ENCODE measurements at regions not wholly inside any gene's neighbourhood (a gene's known extent, or its start where the extent isn't known, plus 50 kb on each side); places are given as distances from the start of the nearest gene placed in this dataset.

GRCh38 chr6:147861696-147862095 lies 353.2 kb downstream of the SAMD5 start:
- TF ChIP-seq POLR2A (IDR thresholded peaks at IDR 0.05; ENCODE audit: low read depth, low read length) (no peak), POLR2AphosphoS5 (IDR thresholded peaks at IDR 0.05; ENCODE audit: low read depth, low read length) (no peak), TAF1 (IDR thresholded peaks at IDR 0.05; ENCODE audit: borderline replicate concordance, low read depth, low read length) (no peak)
